Testis (tissue), 2 donors: ENCODE measurements at regions not wholly inside any gene's neighbourhood (a gene's known extent, or its start where the extent isn't known, plus 50 kb on each side); places are given as distances from the start of the nearest gene placed in this dataset.
A peak's percentile ranks its signal among the peaks of the same experiment; 100 is the strongest.

ENCODE experiments used
- DNase-seq: peaks from one replicate; pipeline ENCODE4 v3.0.0-alpha.2; 2019
- H3K27ac ChIP-seq, 2 donors: fragments of 200-600 bp; sonication (generic); one replicate each; pipeline ENCODE4 v1.5.1; 2019
- H3K27me3 ChIP-seq: fragments of 200-600 bp; sonication (generic); one replicate; pipeline ENCODE4 v1.5.1; 2019
- H3K36me3 ChIP-seq: fragments of 200-600 bp; sonication (generic); one replicate; pipeline ENCODE4 v1.5.1; 2017; ENCODE audit warnings: low read depth; ENCODE audit errors: missing control alignments
- H3K4me1 ChIP-seq: fragments of 200-600 bp; sonication (generic); one replicate; pipeline ENCODE4 v1.5.1; 2019
- H3K4me3 ChIP-seq, 2 donors: fragments of 200-600 bp; sonication (generic); one replicate each; pipeline ENCODE4 v1.5.1; 2017 to 2019
- H3K9me3 ChIP-seq: fragments of 200-600 bp; sonication (generic); one replicate; pipeline ENCODE4 v1.5.1; 2017
- CTCF ChIP-seq, 3 experiments: fragments of 450-650 bp in 2 of 3; fragments of 200-600 bp in 1 of 3; sonication (generic) in 1 of 3; IDR thresholded peaks; one replicate each; pipeline ENCODE4 v1.5.1; 2016 to 2019; ENCODE audit warnings: antibody characterized with exemption in 3 of 3, mild to moderate bottlenecking in 2 of 3, moderate library complexity in 1 of 3
- POLR2A ChIP-seq: fragments of 450-650 bp; IDR thresholded peaks from one replicate; pipeline ENCODE4 v1.6.1; 2017; ENCODE audit warnings: antibody characterized with exemption, mild to moderate bottlenecking, moderate library complexity
- WGBS, 2 donors: methylation state at CpG; one replicate each; pipeline ENCODE4 v1.1.5; 2018; 5-methylcytosine and 5-hydroxymethylcytosine counted together
- intact Hi-C: fragments of 100-400 bp; cut with DNase I; formaldehyde crosslinking; loops from one replicate; pipeline ENCODE4 v1.15.1; 2023; ENCODE audit warnings: low total_unique reads

- DNase-seq = no peak
- intact Hi-C loops = no loop called here
- 67 to 68% methylated on average over 3 of the region's 3 CpGs for WGBS, 2 donors
- no peaks in the 10 kb centered on the region for H3K36me3 ChIP-seq
- H3K27ac ChIP-seq = no peak overlapping the region
- TF ChIP-seq POLR2A (no peak), CTCF (IDR thresholded peaks at IDR 0.05) (no peak)
- H3K9me3 ChIP-seq = no peaks in the 10 kb centered on the region
- no peaks in the 10 kb centered on the region for H3K27me3 ChIP-seq
- no peaks in the 10 kb centered on the region for H3K4me1 ChIP-seq
- no peak overlapping the region for H3K4me3 ChIP-seq
Observed at GRCh38 chr11:26842478-26843282, 120.8 kb upstream of the SLC5A12 start.

DNA sequence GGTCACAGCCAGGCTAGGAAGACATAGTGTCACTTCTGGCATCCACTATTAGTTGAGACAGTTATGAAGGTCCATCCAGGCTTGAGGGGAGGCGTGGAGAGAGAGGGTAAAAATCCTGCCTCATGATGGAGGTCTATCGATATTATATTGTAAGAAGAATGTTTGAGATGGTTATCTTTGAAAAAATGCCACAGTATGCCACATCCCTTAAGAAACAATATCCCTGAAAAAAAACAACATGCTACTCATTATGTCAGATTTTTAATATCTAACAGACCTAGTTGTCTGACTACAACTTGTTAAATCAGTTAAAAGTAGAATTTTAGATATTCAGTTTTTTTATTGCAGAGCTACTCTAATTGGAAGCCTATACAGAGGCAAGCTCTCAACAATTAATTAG lies 121.7 kb upstream of the SLC5A12 start:
- intact Hi-C loops = no loop called here
- Histone ChIP-seq H3K9me3 (no peaks in the 10 kb centered on the region), H3K27me3 (no peaks in the 10 kb centered on the region), H3K27ac (no peak overlapping the region), H3K4me1 (no peaks in the 10 kb centered on the region), H3K36me3 (no peaks in the 10 kb centered on the region), H3K4me3 (no peak overlapping the region)
- TF ChIP-seq POLR2A (no peak), CTCF (IDR thresholded peaks at IDR 0.05) (no peak)
- no peak for DNase-seq
- WGBS, 2 donors = 56 to 63% methylated on average over 2 of the region's 2 CpGs

- no peak for DNase-seq
- Histone ChIP-seq H3K9me3 (no peaks in the 10 kb centered on the region), H3K27ac (no peak overlapping the region), H3K36me3 (no peaks in the 10 kb centered on the region), H3K4me3 (no peak overlapping the region), H3K4me1 (no peaks in the 10 kb centered on the region), H3K27me3 (no peaks in the 10 kb centered on the region)
- WGBS, 2 donors = 94 to 96% methylated on average over 2 of the region's 2 CpGs
- intact Hi-C loops = no loop called here
- no peak for TF ChIP-seq POLR2A
- no peak for TF ChIP-seq CTCF (IDR thresholded peaks at IDR 0.05)
Observed at GRCh38 chr11:26844963-26845362, 123.1 kb upstream of the SLC5A12 start.

- H3K27me3 ChIP-seq = no peaks in the 10 kb centered on the region
- H3K4me1 ChIP-seq = no peaks in the 10 kb centered on the region
- no peaks in the 10 kb centered on the region for H3K36me3 ChIP-seq
- H3K9me3 ChIP-seq = no peaks in the 10 kb centered on the region
- WGBS, 2 donors = 57 to 73% methylated on average over 2 of the region's 2 CpGs
- intact Hi-C loops = no loop called here
- H3K4me3 ChIP-seq = no peak overlapping the region
- no peak for DNase-seq
- no peak for TF ChIP-seq CTCF (IDR thresholded peaks at IDR 0.05)
- TF ChIP-seq POLR2A = no peak
- H3K27ac ChIP-seq = no peak overlapping the region
Observed at GRCh38 chr11:26846227-26846626, 124.4 kb upstream of the SLC5A12 start.

GRCh38 chr11:26847459-26847858 lies 125.6 kb upstream of the SLC5A12 start:
- no peak overlapping the region for H3K27ac ChIP-seq
- intact Hi-C loops = no loop called here
- H3K4me3 ChIP-seq = no peak overlapping the region
- WGBS, 2 donors = 52 to 54% methylated on average over 3 of the region's 3 CpGs
- TF ChIP-seq CTCF (IDR thresholded peaks at IDR 0.05) (no peak), POLR2A (no peak)
- DNase-seq = peak; percentile 45
- H3K9me3 ChIP-seq = no peaks in the 10 kb centered on the region
- no peaks in the 10 kb centered on the region for H3K4me1 ChIP-seq
- H3K36me3 ChIP-seq = no peaks in the 10 kb centered on the region
- H3K27me3 ChIP-seq = no peaks in the 10 kb centered on the region
